Hepatocyte (in vitro differentiated cells): ENCODE measurements at regions not wholly inside any gene's neighbourhood (a gene's known extent, or its start where the extent isn't known, plus 50 kb on each side); places are given as distances from the start of the nearest gene placed in this dataset.

Source experiments
- EZH2 ChIP-seq: fragments of 200-600 bp; sonication (generic); IDR thresholded peaks from 2 replicates; pipeline ENCODE4 v1.6.1; 2016; ENCODE audit warnings: antibody characterized with exemption, mild to moderate bottlenecking, borderline replicate concordance
- TF ChIP-seq, protein P1 (sequence below): fragments of 200-600 bp; sonication (generic); IDR thresholded peaks from 2 replicates; pipeline ENCODE4 v1.5.1; 2016; ENCODE audit warnings: antibody characterized with exemption, mild to moderate bottlenecking; ENCODE audit not compliant: poor library complexity

DNA sequence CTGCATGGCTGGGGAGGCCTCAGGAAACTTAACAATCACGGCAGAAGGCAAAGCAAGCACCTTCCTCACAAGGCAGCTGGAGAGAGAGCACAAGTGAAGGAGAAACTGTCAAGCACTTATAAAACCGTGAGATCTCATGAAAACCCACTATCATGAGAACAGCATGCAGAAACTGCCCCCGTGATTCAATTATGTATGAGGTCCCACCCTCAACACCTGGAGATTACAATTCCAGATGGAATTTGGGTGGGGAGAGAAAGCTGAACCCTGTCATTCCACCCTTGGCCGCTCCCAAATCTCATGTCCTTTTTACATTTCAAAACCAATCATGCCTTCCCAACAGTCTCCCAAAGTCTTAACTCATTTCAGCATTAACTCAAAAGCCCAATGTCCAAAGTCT is 107.2 kb upstream of the ECI2 start:
- TF ChIP-seq EZH2: no peak
- TF ChIP-seq, protein P1, sequence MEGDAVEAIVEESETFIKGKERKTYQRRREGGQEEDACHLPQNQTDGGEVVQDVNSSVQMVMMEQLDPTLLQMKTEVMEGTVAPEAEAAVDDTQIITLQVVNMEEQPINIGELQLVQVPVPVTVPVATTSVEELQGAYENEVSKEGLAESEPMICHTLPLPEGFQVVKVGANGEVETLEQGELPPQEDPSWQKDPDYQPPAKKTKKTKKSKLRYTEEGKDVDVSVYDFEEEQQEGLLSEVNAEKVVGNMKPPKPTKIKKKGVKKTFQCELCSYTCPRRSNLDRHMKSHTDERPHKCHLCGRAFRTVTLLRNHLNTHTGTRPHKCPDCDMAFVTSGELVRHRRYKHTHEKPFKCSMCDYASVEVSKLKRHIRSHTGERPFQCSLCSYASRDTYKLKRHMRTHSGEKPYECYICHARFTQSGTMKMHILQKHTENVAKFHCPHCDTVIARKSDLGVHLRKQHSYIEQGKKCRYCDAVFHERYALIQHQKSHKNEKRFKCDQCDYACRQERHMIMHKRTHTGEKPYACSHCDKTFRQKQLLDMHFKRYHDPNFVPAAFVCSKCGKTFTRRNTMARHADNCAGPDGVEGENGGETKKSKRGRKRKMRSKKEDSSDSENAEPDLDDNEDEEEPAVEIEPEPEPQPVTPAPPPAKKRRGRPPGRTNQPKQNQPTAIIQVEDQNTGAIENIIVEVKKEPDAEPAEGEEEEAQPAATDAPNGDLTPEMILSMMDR: no peak
